ENCODE measurements at regions not wholly inside any gene's neighbourhood (a gene's known extent, or its start where the extent isn't known, plus 50 kb on each side); places are given as distances from the start of the nearest gene placed in this dataset.
"Not testable (repeated sequence)": the region's sequence is repeated elsewhere in the genome, so short reads cannot be mapped to it uniquely, and the experiment has no call there.

DNA sequence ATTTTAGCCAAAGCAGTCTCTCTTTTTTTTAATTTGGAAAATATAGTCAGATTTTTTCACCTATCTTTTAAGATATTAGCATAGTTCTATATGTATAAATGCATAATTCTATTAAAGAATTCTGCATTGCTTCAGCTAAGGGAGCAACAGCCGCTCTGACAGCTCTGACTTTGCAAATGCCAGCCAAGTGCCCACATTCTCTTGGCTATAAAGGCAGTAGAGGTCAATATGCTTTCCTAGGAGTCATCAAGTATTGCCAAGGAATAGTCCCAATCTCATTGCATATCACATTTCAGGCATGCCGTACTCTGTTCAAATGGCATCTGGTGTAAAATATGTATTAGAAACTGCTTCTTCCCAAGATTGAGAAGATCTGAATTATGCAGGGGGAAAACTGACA, 161.4 kb downstream of the RPLP1 start:
- Histone ChIP-seq H3K36me3 (no peaks in the 10 kb centered on the region), H3K27ac (no peak overlapping the region), H3K27me3 (no peaks in the 10 kb centered on the region), H3K4me1 (peaks cover 0 to 45% (median 9%) of the 10 kb centered on the region in 4 donors), H3K4me3 (no peak overlapping the region), H3K9me3 (no peaks in the 10 kb centered on the region)
- TF ChIP-seq, protein P1, sequence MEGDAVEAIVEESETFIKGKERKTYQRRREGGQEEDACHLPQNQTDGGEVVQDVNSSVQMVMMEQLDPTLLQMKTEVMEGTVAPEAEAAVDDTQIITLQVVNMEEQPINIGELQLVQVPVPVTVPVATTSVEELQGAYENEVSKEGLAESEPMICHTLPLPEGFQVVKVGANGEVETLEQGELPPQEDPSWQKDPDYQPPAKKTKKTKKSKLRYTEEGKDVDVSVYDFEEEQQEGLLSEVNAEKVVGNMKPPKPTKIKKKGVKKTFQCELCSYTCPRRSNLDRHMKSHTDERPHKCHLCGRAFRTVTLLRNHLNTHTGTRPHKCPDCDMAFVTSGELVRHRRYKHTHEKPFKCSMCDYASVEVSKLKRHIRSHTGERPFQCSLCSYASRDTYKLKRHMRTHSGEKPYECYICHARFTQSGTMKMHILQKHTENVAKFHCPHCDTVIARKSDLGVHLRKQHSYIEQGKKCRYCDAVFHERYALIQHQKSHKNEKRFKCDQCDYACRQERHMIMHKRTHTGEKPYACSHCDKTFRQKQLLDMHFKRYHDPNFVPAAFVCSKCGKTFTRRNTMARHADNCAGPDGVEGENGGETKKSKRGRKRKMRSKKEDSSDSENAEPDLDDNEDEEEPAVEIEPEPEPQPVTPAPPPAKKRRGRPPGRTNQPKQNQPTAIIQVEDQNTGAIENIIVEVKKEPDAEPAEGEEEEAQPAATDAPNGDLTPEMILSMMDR (IDR thresholded peaks at IDR 0.05) = no peak
- intact Hi-C loops (cut with DNase I; ENCODE audit: low total_unique reads) = no loop called here
- DNase-seq = no peak

DNA sequence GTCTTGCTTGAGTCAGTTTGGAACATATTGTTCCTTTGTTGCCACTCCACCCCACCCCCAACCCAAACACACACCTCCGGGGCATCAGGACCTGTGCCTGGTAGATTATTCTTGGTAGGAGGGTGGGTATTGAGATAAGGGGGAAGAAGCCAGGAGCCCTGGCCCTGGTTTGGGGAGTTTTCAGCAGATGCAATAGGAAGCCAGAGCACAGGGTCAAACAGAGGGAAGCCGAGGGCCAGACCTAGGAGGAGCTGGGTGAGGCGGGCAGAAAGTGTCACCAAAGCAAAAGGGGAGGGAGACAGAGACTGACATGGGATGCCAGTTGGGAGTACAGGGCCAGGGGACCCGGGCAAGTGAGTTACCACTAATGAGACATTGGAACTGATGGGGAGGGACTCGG, 163.1 kb downstream of the RPLP1 start:
- TF ChIP-seq, protein P1 (IDR thresholded peaks at IDR 0.05) = no peak
- no peak for DNase-seq
- intact Hi-C loops (cut with DNase I; ENCODE audit: low total_unique reads) = no loop called here
- H3K27ac ChIP-seq = no peak overlapping the region
- H3K36me3 ChIP-seq = no peaks in the 10 kb centered on the region
- no peaks in the 10 kb centered on the region for H3K9me3 ChIP-seq
- no peaks in the 10 kb centered on the region for H3K27me3 ChIP-seq
- H3K4me3 ChIP-seq = no peak overlapping the region
- peaks cover 0 to 34% (median 3%) of the 10 kb centered on the region in 4 donors for H3K4me1 ChIP-seq

DNA sequence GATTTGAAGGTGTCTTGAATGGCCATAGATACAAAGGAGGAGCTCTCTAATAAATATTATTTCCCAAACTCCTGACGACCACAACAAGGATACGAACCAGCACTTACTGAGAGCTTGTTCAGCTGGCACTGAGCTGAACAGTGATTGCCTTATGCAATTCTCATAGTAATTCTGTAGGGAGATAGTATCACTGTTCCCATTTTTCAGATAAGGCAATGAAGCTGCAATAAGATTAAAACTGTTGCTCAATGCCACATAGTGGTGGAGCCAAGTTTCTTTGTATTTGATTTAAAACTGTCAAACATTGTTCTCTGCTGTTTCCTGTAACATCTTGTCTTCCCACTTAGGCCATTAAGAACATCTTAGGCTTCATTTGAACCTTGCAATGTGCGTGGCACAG, 163.9 kb downstream of the RPLP1 start:
- H3K4me1 ChIP-seq = peaks cover 0 to 29% (median 2%) of the 10 kb centered on the region in 4 donors
- H3K9me3 ChIP-seq = no peaks in the 10 kb centered on the region
- H3K27me3 ChIP-seq = no peaks in the 10 kb centered on the region
- TF ChIP-seq, protein P1 (IDR thresholded peaks at IDR 0.05) = no peak
- H3K36me3 ChIP-seq = no peaks in the 10 kb centered on the region
- H3K27ac ChIP-seq = no peak overlapping the region
- intact Hi-C loops (cut with DNase I; ENCODE audit: low total_unique reads) = no loop called here
- H3K4me3 ChIP-seq = no peak overlapping the region
- no peak for DNase-seq

DNA sequence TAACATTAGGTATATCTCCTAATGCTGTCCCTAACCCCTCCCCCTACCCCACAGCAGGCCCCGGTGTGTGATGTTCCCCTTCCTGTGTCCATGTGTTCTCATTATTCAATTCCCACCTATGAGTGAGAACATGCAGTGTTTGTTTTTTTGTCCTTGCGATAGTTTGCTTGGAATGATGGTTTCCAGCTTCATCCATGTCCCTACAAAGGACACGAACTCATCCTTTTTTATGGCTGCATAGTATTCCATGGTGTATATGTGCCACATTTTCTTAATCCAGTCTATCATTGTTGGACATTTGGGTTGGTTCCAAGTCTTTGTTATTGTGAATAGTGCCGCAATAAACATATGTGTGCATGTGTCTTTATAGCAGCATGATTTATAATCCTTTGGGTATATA, 164.5 kb downstream of the RPLP1 start:
- H3K9me3 ChIP-seq; H3K4me3 ChIP-seq; DNase-seq; intact Hi-C loops (cut with DNase I; ENCODE audit: low total_unique reads); H3K36me3 ChIP-seq; H3K27me3 ChIP-seq; H3K27ac ChIP-seq: not testable (repeated sequence)
- peaks cover 0 to 23% (median 2%) of the 10 kb centered on the region in 4 donors for H3K4me1 ChIP-seq

DNA sequence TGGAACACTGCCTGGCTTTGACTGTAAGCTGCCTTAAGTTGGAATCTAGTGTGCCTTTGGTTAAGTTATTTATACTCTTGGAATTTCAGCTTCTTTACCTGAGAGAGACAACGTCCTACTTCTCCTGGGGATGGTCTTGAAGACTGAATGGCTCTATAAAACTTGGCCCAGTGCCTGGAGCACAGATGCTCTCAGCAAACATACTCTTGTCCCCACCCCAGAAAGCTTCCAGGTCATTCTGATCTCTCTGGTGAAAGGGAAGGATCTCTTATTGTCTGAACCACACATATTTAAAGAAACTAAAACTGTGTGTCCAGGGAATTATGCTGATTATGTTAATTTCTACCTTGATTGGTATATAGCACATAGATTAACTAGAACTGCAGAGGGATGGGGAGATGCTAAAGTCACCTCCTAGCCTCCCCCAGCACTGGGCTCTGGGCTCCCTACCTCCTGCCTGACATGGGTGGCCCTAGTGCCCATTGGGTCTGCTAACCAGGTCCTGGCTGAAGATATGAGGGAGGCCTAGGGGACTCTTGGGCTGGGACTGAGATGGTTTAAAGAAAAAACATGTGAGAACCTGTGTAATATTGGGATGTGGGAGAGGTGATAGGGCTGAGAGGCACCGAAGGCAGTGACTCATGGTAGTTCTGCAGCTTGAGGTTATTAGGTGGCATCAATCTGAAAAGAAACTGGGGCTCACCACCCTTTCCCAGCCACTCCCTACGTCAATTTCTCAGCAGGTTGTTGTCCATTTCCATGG, 171.0 kb downstream of the RPLP1 start:
- H3K27me3 ChIP-seq = no peaks in the 10 kb centered on the region

DNA sequence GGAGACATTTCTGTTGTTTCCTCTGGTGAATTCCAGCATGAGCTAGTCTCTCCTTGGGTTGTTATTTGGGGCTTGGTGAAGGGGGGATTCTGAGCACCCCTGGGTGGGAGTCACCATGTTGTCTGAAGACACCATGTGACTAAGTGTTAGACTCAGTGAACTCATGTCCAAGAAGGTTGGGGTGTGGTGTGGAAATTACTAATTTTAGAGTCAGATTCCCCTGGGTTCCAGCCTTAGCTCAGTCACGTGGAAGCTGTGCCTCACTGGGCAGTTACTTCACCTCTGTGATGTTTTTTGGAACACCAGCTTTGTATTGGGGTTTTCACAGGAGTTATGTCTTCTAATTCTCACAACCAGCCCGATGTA, 171.5 kb downstream of the RPLP1 start:
- intact Hi-C loops (cut with DNase I; ENCODE audit: low total_unique reads) = no loop called here
- Histone ChIP-seq H3K27me3 (no peaks in the 10 kb centered on the region), H3K36me3 (no peaks in the 10 kb centered on the region), H3K4me1 (peaks cover 0 to 22% (median 2%) of the 10 kb centered on the region in 4 donors), H3K27ac (no peak overlapping the region), H3K9me3 (no peaks in the 10 kb centered on the region), H3K4me3 (no peak overlapping the region)
- TF ChIP-seq, protein P1 (IDR thresholded peaks at IDR 0.05) = no peak
- no peak for DNase-seq

More for the DNA sequence above, 171.0 kb downstream of the RPLP1 start:
- TF ChIP-seq, protein P1 (IDR thresholded peaks at IDR 0.05) = no peak
- H3K4me1 ChIP-seq = peaks cover 0 to 22% (median 2%) of the 10 kb centered on the region in 4 donors
- H3K27ac ChIP-seq = no peak overlapping the region
- H3K9me3 ChIP-seq = no peaks in the 10 kb centered on the region
- H3K36me3 ChIP-seq = no peaks in the 10 kb centered on the region
- intact Hi-C loops (cut with DNase I; ENCODE audit: low total_unique reads) = no loop called here
- no peak overlapping the region for H3K4me3 ChIP-seq
- no peak for DNase-seq
